Lower leg skin (tissue), 3 donors: ENCODE measurements at regions not wholly inside any gene's neighbourhood (a gene's known extent, or its start where the extent isn't known, plus 50 kb on each side); places are given as distances from the start of the nearest gene placed in this dataset.

Experiments used
- POLR2A ChIP-seq, 2 donors: fragments of 450-650 bp; IDR thresholded peaks; one replicate each; pipeline ENCODE4 v1.6.1; 2016 to 2017; ENCODE audit warnings: antibody characterized with exemption in 2 of 2, mild to moderate bottlenecking in 1 of 2, moderate library complexity in 1 of 2
- TF ChIP-seq, protein P1 (sequence below), 3 donors: fragments of 450-650 bp; IDR thresholded peaks; one replicate each; pipeline ENCODE4 v1.5.1; 2016; ENCODE audit warnings: antibody characterized with exemption in 3 of 3, mild to moderate bottlenecking in 3 of 3, moderate library complexity in 2 of 3

DNA sequence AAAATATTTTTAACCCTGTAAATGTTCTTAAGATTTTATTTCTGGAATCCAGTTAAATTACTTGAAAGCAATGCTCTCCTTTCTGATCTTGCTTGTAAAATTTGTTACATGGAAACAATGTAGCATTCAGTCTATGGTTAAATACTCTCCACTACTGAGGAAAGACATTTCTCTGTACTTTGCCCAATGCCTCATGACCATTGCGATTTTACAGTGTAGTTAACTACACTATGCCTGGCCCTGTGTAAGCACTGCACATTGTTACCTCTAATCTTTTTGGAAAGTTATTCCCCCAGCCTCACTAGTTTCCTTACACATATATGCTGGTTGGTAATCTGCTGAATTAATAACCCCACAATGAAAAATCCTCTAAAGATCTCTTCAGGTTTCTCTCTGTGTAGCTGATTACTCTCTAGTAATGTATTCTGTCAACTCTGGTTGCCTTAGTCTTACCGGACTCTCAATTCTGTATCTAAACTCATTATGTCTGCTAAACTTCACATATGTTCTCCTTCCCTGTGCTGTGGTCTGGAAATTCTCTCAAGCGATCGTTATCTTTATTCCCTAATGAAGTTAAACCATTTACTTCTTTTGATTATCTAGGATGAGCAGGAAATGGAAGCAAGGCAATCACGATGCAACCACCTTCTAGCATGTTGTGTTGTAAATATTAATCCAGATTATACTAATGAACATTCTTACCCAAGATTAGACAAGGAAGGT is 58.7 kb upstream of the TMEM106B start:
- TF ChIP-seq, protein P1, sequence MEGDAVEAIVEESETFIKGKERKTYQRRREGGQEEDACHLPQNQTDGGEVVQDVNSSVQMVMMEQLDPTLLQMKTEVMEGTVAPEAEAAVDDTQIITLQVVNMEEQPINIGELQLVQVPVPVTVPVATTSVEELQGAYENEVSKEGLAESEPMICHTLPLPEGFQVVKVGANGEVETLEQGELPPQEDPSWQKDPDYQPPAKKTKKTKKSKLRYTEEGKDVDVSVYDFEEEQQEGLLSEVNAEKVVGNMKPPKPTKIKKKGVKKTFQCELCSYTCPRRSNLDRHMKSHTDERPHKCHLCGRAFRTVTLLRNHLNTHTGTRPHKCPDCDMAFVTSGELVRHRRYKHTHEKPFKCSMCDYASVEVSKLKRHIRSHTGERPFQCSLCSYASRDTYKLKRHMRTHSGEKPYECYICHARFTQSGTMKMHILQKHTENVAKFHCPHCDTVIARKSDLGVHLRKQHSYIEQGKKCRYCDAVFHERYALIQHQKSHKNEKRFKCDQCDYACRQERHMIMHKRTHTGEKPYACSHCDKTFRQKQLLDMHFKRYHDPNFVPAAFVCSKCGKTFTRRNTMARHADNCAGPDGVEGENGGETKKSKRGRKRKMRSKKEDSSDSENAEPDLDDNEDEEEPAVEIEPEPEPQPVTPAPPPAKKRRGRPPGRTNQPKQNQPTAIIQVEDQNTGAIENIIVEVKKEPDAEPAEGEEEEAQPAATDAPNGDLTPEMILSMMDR (IDR thresholded peaks at IDR 0.05): no peak
- no peak for TF ChIP-seq POLR2A (IDR thresholded peaks at IDR 0.05)
